ENCODE measurements at regions not wholly inside any gene's neighbourhood (a gene's known extent, or its start where the extent isn't known, plus 50 kb on each side); places are given as distances from the start of the nearest gene placed in this dataset.

GRCh38 chr22:47808236-47808635, 1045.8 kb downstream of the TBC1D22A start:
- DNase-seq (ENCODE audit: low read depth), result no peak
- TF ChIP-seq, protein P1, sequence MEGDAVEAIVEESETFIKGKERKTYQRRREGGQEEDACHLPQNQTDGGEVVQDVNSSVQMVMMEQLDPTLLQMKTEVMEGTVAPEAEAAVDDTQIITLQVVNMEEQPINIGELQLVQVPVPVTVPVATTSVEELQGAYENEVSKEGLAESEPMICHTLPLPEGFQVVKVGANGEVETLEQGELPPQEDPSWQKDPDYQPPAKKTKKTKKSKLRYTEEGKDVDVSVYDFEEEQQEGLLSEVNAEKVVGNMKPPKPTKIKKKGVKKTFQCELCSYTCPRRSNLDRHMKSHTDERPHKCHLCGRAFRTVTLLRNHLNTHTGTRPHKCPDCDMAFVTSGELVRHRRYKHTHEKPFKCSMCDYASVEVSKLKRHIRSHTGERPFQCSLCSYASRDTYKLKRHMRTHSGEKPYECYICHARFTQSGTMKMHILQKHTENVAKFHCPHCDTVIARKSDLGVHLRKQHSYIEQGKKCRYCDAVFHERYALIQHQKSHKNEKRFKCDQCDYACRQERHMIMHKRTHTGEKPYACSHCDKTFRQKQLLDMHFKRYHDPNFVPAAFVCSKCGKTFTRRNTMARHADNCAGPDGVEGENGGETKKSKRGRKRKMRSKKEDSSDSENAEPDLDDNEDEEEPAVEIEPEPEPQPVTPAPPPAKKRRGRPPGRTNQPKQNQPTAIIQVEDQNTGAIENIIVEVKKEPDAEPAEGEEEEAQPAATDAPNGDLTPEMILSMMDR (conservative IDR thresholded peaks at IDR 0.05; ENCODE audit: low read depth, low read length), result no peak
- H3K4me3 ChIP-seq (ENCODE audit: low read depth, low read length), result no peak overlapping the region

GRCh38 chr22:47807506-47807905, 1045.1 kb downstream of the TBC1D22A start:
- H3K4me3 ChIP-seq (ENCODE audit: low read depth, low read length), result no peak overlapping the region
- no peak for DNase-seq (ENCODE audit: low read depth)
- TF ChIP-seq, protein P1 (conservative IDR thresholded peaks at IDR 0.05; ENCODE audit: low read depth, low read length), result no peak

DNA sequence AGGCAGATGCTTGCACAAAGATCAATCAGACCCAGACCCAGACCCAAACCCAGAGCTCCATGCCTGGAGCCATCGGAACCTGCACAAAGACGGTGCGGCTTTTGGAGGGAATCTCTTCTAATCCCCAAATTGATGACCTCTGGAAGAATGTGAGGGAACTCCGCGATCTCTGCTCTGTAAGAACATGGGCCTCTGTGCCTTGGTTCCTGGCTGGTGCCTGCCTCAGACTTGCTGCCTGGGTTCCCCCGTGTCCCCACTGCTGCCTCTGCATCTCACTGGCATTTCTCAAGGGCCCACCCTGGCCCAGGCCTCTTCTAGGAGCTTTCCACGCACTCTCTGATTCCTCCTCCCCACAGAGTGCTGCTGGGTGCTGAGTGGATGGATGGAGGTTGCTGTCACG, 1044.4 kb downstream of the TBC1D22A start:
- no peak for DNase-seq (ENCODE audit: low read depth)
- no peak overlapping the region for H3K4me3 ChIP-seq (ENCODE audit: low read depth, low read length)
- TF ChIP-seq, protein P1 (conservative IDR thresholded peaks at IDR 0.05; ENCODE audit: low read depth, low read length), result no peak

- TF ChIP-seq, protein P1 (conservative IDR thresholded peaks at IDR 0.05; ENCODE audit: low read depth, low read length), result no peak
- DNase-seq (ENCODE audit: low read depth), result no peak
- H3K4me3 ChIP-seq (ENCODE audit: low read depth, low read length), result no peak overlapping the region
These were observed 1043.0 kb downstream of the TBC1D22A start for GRCh38 chr22:47805394-47805935.

- no peak overlapping the region for H3K4me3 ChIP-seq (ENCODE audit: low read depth, low read length)
- TF ChIP-seq, protein P1 (conservative IDR thresholded peaks at IDR 0.05; ENCODE audit: low read depth, low read length), result no peak
- DNase-seq (ENCODE audit: low read depth), result no peak
These were observed 1041.8 kb downstream of the TBC1D22A start for GRCh38 chr22:47804281-47804680.

DNA sequence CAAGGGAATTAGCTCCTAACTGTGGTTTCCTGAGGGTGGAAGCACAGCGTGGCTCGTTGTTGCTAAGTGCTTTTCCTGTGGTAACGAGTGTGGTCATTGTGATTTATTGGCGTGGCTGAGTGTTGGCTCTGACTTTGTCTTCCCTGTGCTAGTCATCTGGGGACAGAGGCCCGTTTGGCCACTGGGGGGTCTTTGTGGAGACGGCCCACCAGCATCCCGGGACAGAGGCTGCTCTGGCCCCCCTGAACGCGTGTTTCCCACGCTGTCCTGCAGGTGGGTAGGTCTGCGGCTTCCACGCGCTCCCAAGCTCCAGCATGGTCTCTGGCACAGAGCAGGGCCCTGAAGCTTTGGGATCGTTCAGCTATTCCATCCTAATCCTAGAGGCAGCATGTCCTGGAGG, 1040.0 kb downstream of the TBC1D22A start:
- H3K4me3 ChIP-seq (ENCODE audit: low read depth, low read length), result no peak overlapping the region
- no peak for DNase-seq (ENCODE audit: low read depth)
- TF ChIP-seq, protein P1 (conservative IDR thresholded peaks at IDR 0.05; ENCODE audit: low read depth, low read length), result no peak

DNA sequence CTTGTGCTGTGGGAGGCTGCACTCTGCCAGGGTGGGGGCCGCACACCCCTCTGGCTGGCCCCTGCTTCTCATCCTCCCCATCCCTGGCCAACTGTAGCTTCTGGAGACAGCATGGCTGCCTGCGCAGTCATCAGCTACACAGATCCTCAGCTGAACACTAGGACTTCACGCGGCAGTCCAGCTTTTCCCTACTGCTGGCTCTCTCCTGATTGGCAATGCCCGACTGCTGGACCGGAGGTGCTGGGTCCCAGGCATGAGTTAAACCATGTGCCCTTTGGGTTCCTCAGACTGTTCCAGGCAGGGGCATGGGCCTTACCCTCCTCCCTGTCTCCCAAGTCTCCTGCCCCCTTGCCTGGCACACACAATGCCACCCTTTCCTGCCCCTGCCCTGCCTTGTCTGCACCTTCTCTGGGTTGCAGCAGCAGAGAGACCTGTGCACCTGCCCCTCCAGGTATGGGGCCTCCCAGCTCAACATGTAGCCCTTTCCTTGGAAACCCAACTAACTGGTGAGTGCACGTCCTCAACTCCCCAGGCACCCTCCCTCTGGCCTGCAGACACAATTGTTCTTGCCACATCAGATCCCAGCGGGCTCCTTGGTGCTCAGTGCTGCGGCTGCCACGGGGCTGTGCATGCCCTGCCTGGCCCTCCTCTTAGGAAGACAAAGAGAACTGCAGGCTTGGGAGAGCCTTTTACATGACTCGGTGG, 1039.2 kb downstream of the TBC1D22A start:
- DNase-seq (ENCODE audit: low read depth), result no peak
- TF ChIP-seq, protein P1 (conservative IDR thresholded peaks at IDR 0.05; ENCODE audit: low read depth, low read length), result no peak
- no peak overlapping the region for H3K4me3 ChIP-seq (ENCODE audit: low read depth, low read length)
